SK-N-MC (cell line): ENCODE measurements at regions not wholly inside any gene's neighbourhood (a gene's known extent, or its start where the extent isn't known, plus 50 kb on each side); places are given as distances from the start of the nearest gene placed in this dataset.

Source experiments
- EZH2 ChIP-seq: fragments of 200-600 bp; sonication (generic); IDR thresholded peaks from one replicate; pipeline ENCODE4 v1.6.1; 2017; ENCODE audit warnings: antibody characterized with exemption
- FOXP2 ChIP-seq: optimal IDR thresholded peaks from 2 replicates; pipeline ENCODE3; 2011; ENCODE audit warnings: mild to moderate bottlenecking, moderate library complexity; ENCODE audit not compliant: insufficient read depth; ENCODE audit errors: extremely low read length, control extremely low read depth
- POLR2AphosphoS5 ChIP-seq: IDR thresholded peaks from 2 replicates; pipeline ENCODE4 v1.6.1; 2012; ENCODE audit warnings: mild to moderate bottlenecking, low read depth, low read length, borderline replicate concordance

DNA sequence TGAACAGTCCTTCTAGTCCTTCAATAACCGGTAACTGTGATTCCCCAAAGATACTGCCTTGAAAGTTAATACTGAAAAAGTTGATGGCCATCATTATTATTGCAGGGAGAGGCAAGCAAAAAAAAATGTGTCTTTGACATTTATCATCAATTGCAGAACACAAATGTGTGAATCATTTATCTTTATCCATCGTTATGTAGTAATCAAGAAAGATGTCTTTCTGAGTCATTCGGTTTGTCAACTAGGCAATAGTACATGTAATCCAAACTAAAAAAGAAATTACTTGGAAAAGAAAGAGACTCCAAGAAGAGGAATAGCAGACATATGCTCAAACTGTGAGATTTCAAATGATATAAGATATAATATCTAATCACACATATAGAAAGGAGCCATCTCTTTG lies 473.0 kb downstream of the CETN3 start:
- no peak for TF ChIP-seq EZH2
- TF ChIP-seq POLR2AphosphoS5 = no peak
- no peak for TF ChIP-seq FOXP2
